ENCODE measurements at regions not wholly inside any gene's neighbourhood (a gene's known extent, or its start where the extent isn't known, plus 50 kb on each side); places are given as distances from the start of the nearest gene placed in this dataset.

GRCh38 chr4:107182347-107182746 is 146.2 kb upstream of the DKK2 start:
- no peak for TF ChIP-seq UBTF (IDR thresholded peaks at IDR 0.05; ENCODE audit: borderline replicate concordance in 1 of 2, low read depth in 2 of 2, low read length in 2 of 2)
- no peak for TF ChIP-seq ZBTB1 (CRISPR knock-in tag; IDR thresholded peaks at IDR 0.05; ENCODE audit: borderline replicate concordance, low read depth)
- TF ChIP-seq CUX1 (CRISPR knock-in tag; IDR thresholded peaks at IDR 0.05): no peak
- TF ChIP-seq CTCF (IDR thresholded peaks at IDR 0.05 in 2 of 3, conservative IDR thresholded peaks at IDR 0.05 in 1 of 3; ENCODE audit: insufficient read depth in 2 of 3, low read depth in 1 of 3, low read length in 3 of 3): no peak
- no peak for TF ChIP-seq KDM1A (IDR thresholded peaks at IDR 0.05)
- no peak for TF ChIP-seq REST (IDR thresholded peaks at IDR 0.05; ENCODE audit: borderline replicate concordance)
- no peak for TF ChIP-seq REST (CRISPR knock-in tag; IDR thresholded peaks at IDR 0.05; ENCODE audit: low read depth)
- TF ChIP-seq ATF3 (IDR thresholded peaks at IDR 0.05): no peak
- TF ChIP-seq ATF3 (CRISPR knock-in tag; conservative IDR thresholded peaks at IDR 0.05): no peak

Data from K562 (cell line).